Kasumi-1 (cell line): ENCODE measurements at regions not wholly inside any gene's neighbourhood (a gene's known extent, or its start where the extent isn't known, plus 50 kb on each side); places are given as distances from the start of the nearest gene placed in this dataset.
A peak's percentile ranks its signal among the peaks of the same experiment; 100 is the strongest.
"Not testable (repeated sequence)": the region's sequence is repeated elsewhere in the genome, so short reads cannot be mapped to it uniquely, and the experiment has no call there.

ENCODE experiments used
- DNase-seq, 2 experiments: peaks; one replicate each; lab custom pipeline; 2025; lab: John Stamatoyannopoulos, UW

GRCh38 chr1:191752342-191752741 lies 405.9 kb upstream of the RGS18 start:
- DNase-seq = no peak

- no peak for DNase-seq
Measured at GRCh38 chr1:191760016-191760415, 398.2 kb upstream of the RGS18 start.

- no peak for DNase-seq
Measured at GRCh38 chr1:191788551-191788950, 369.7 kb upstream of the RGS18 start.

GRCh38 chr1:191798178-191798577 lies 360.1 kb upstream of the RGS18 start:
- DNase-seq = no peak

- no peak for DNase-seq
Measured at GRCh38 chr1:191804311-191804710, 354.0 kb upstream of the RGS18 start.

GRCh38 chr1:191813593-191813992 lies 344.7 kb upstream of the RGS18 start:
- not testable (repeated sequence) for DNase-seq

GRCh38 chr1:191818198-191818597 lies 340.1 kb upstream of the RGS18 start:
- no peak for DNase-seq

GRCh38 chr1:191831572-191831971 lies 326.7 kb upstream of the RGS18 start:
- DNase-seq = peak; percentile 38 to 43

- DNase-seq = no peak
Measured at GRCh38 chr1:191839891-191840290, 318.4 kb upstream of the RGS18 start.

- DNase-seq = no peak
Measured at GRCh38 chr1:191851799-191852595, 306.3 kb upstream of the RGS18 start.

- no peak for DNase-seq
Measured at GRCh38 chr1:191852907-191853306, 305.4 kb upstream of the RGS18 start.

- no peak for DNase-seq
Measured at GRCh38 chr1:191857600-191857999, 300.7 kb upstream of the RGS18 start.

GRCh38 chr1:191865479-191865878 lies 292.8 kb upstream of the RGS18 start:
- DNase-seq = no peak

- DNase-seq = no peak
Measured at GRCh38 chr1:191866155-191866554, 292.1 kb upstream of the RGS18 start.

GRCh38 chr1:191869790-191870312 lies 288.4 kb upstream of the RGS18 start:
- no peak for DNase-seq

GRCh38 chr1:191870490-191870889 lies 287.8 kb upstream of the RGS18 start:
- DNase-seq = no peak

GRCh38 chr1:191875994-191876393 lies 282.3 kb upstream of the RGS18 start:
- no peak for DNase-seq

- no peak for DNase-seq
Measured at GRCh38 chr1:191876631-191877030, 281.6 kb upstream of the RGS18 start.

- no peak for DNase-seq
Measured at GRCh38 chr1:191882870-191883269, 275.4 kb upstream of the RGS18 start.

GRCh38 chr1:191886977-191887376 lies 271.3 kb upstream of the RGS18 start:
- DNase-seq = no peak

- no peak for DNase-seq
Measured at GRCh38 chr1:191888996-191889622, 269.2 kb upstream of the RGS18 start.

- no peak for DNase-seq
Measured at GRCh38 chr1:191889623-191890003, 268.6 kb upstream of the RGS18 start.

GRCh38 chr1:191890433-191891088 lies 267.7 kb upstream of the RGS18 start:
- no peak for DNase-seq
